ENCODE measurements at regions not wholly inside any gene's neighbourhood (a gene's known extent, or its start where the extent isn't known, plus 50 kb on each side); places are given as distances from the start of the nearest gene placed in this dataset.
"Not testable (repeated sequence)": the region's sequence is repeated elsewhere in the genome, so short reads cannot be mapped to it uniquely, and the experiment has no call there.

GRCh38 chr16:62741692-62742091 lies 705.5 kb upstream of the CDH8 start:
- Histone ChIP-seq H3K9me2 (replicated peaks; ENCODE audit: control insufficient read depth, low read length) (no peaks in the 10 kb centered on the region), H3K36me3 (ENCODE audit: control insufficient read depth, low read length) (no peaks in the 10 kb centered on the region), H3K79me2 (ENCODE audit: control insufficient read depth, low read length) (no peaks in the 10 kb centered on the region), H3K4me1 (ENCODE audit: control insufficient read depth, low read length) (no peaks in the 10 kb centered on the region), H4K20me1 (ENCODE audit: control insufficient read depth, insufficient read depth, low read depth, low read length) (no peaks in the 10 kb centered on the region), H3K4me3 (ENCODE audit: low read length) (no peak overlapping the region), H3K4me2 (ENCODE audit: low read length) (no peak overlapping the region), H3F3A (ENCODE audit: control insufficient read depth, insufficient read depth) (no peaks in the 10 kb centered on the region), H3K27me3 (ENCODE audit: control insufficient read depth, low read length) (no peaks in the 10 kb centered on the region), H3K27ac (ENCODE audit: low read depth, low read length) (no peak overlapping the region), H3K9me3 (ENCODE audit: control insufficient read depth, insufficient read depth, low read length) (no peaks in the 10 kb centered on the region)
- TF ChIP-seq CTCF (IDR thresholded peaks at IDR 0.05; ENCODE audit: low read depth, low read length, poor library complexity, severe bottlenecking), result no peak
- no peak for TF ChIP-seq EZH2phosphoT487 (IDR thresholded peaks at IDR 0.05; ENCODE audit: borderline replicate concordance, low read length)

DNA sequence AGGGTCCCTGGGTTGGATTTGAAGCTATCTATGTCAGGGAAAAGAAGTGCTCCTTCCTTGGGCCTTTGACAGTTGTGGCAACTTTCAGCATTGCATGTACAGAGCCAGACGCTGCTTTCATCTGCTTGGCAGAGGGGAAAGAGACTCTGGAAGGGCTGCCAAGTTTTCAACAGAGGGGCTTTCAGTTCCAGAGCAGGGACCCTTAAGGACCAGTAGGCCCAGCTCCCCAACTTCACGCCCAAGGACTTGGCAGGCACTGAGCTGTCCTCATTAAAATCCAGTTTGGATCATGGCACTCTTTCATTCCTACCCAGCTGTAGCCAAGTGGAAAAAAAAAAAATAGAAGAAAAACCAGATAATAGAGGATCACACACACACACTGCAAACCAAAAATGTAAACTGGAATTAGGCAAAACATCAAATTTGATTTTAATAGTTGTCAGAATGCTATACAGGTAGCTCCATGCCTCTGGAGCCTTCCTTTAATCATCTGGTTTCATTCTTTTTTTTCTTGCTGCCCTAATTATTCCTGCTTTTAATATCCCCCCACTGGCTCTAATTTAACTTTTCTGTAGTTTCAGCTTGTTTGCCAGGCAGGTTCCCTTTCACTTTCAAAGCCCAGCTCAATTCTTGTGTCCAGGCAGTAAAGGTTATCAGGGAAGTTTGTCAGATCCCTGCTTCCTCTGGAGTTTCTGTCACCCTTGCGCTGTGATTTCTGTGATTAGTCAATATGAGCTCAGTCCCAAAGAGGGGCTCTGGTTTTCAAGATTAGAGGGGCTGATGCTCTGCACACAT lies 702.6 kb upstream of the CDH8 start:
- no peaks in the 10 kb centered on the region for H3K27me3 ChIP-seq (ENCODE audit: control insufficient read depth, low read length)
- no peak for TF ChIP-seq CTCF (IDR thresholded peaks at IDR 0.05; ENCODE audit: low read depth, low read length, poor library complexity, severe bottlenecking)
- H3K9me3 ChIP-seq (ENCODE audit: control insufficient read depth, insufficient read depth, low read length), result no peaks in the 10 kb centered on the region
- no peak overlapping the region for H3K4me2 ChIP-seq (ENCODE audit: low read length)
- H3K4me1 ChIP-seq (ENCODE audit: control insufficient read depth, low read length), result no peaks in the 10 kb centered on the region
- no peaks in the 10 kb centered on the region for H3K36me3 ChIP-seq (ENCODE audit: control insufficient read depth, low read length)
- H4K20me1 ChIP-seq (ENCODE audit: control insufficient read depth, insufficient read depth, low read depth, low read length), result no peaks in the 10 kb centered on the region
- H3K79me2 ChIP-seq (ENCODE audit: control insufficient read depth, low read length), result no peaks in the 10 kb centered on the region
- H3F3A ChIP-seq (ENCODE audit: control insufficient read depth, insufficient read depth), result no peaks in the 10 kb centered on the region
- H3K9me2 ChIP-seq (replicated peaks; ENCODE audit: control insufficient read depth, low read length), result no peaks in the 10 kb centered on the region
- no peak overlapping the region for H3K4me3 ChIP-seq (ENCODE audit: low read length)
- no peak overlapping the region for H3K27ac ChIP-seq (ENCODE audit: low read depth, low read length)

GRCh38 chr16:62732092-62732491 lies 695.9 kb upstream of the CDH8 start:
- H3K79me2 ChIP-seq (ENCODE audit: control insufficient read depth, low read length), result no peaks in the 10 kb centered on the region
- H3K27ac ChIP-seq (ENCODE audit: low read depth, low read length), result no peak overlapping the region
- no peaks in the 10 kb centered on the region for H3K9me2 ChIP-seq (replicated peaks; ENCODE audit: control insufficient read depth, low read length)
- no peaks in the 10 kb centered on the region for H3K27me3 ChIP-seq (ENCODE audit: control insufficient read depth, low read length)
- H3F3A ChIP-seq (ENCODE audit: control insufficient read depth, insufficient read depth), result no peaks in the 10 kb centered on the region
- no peaks in the 10 kb centered on the region for H4K20me1 ChIP-seq (ENCODE audit: control insufficient read depth, insufficient read depth, low read depth, low read length)
- H3K4me3 ChIP-seq (ENCODE audit: low read length), result no peak overlapping the region
- H3K9me3 ChIP-seq (ENCODE audit: control insufficient read depth, insufficient read depth, low read length), result no peaks in the 10 kb centered on the region
- H3K4me1 ChIP-seq (ENCODE audit: control insufficient read depth, low read length), result no peaks in the 10 kb centered on the region
- no peak overlapping the region for H3K4me2 ChIP-seq (ENCODE audit: low read length)
- no peaks in the 10 kb centered on the region for H3K36me3 ChIP-seq (ENCODE audit: control insufficient read depth, low read length)
- TF ChIP-seq EZH2phosphoT487 (IDR thresholded peaks at IDR 0.05; ENCODE audit: borderline replicate concordance, low read length), result no peak
- no peak for TF ChIP-seq CTCF (IDR thresholded peaks at IDR 0.05; ENCODE audit: low read depth, low read length, poor library complexity, severe bottlenecking)

GRCh38 chr16:62724670-62725269 lies 688.5 kb upstream of the CDH8 start:
- H3K79me2 ChIP-seq (ENCODE audit: control insufficient read depth, low read length); H3K27me3 ChIP-seq (ENCODE audit: control insufficient read depth, low read length); H3K27ac ChIP-seq (ENCODE audit: low read depth, low read length); H3K9me3 ChIP-seq (ENCODE audit: control insufficient read depth, insufficient read depth, low read length); H3K4me1 ChIP-seq (ENCODE audit: control insufficient read depth, low read length); H3K4me2 ChIP-seq (ENCODE audit: low read length); H3K36me3 ChIP-seq (ENCODE audit: control insufficient read depth, low read length); H3K4me3 ChIP-seq (ENCODE audit: low read length); H3K9me2 ChIP-seq (replicated peaks; ENCODE audit: control insufficient read depth, low read length); H3F3A ChIP-seq (ENCODE audit: control insufficient read depth, insufficient read depth); H4K20me1 ChIP-seq (ENCODE audit: control insufficient read depth, insufficient read depth, low read depth, low read length): not testable (repeated sequence)

Data from DOHH2 (cell line).